ENCODE measurements at regions not wholly inside any gene's neighbourhood (a gene's known extent, or its start where the extent isn't known, plus 50 kb on each side); places are given as distances from the start of the nearest gene placed in this dataset.

DNA sequence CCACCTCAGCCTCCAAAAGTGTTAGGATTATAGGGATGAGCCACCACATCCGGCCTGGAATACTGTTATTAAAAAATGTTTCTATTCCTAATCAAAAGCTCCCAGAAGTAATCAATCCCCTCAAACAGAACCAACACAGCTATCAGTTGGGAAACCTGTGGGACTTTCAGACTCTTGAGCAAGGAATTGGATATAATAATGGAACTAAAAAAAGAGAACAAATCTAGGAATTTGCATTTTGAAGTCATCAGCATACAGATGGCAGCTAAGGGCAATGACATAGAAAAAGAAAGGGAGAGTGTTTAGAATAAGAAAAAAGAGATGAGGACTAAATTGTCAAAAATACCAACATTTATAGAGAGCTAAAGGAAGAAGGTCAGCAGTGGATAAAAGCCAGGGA is 54.7 kb upstream of the AMN1 start:
- no peak overlapping the region for H3K4me2 ChIP-seq (ENCODE audit: insufficient read depth, low read length)
- H2AFZ ChIP-seq (ENCODE audit: low read depth, low read length), result peak overlapping the region; percentile 69; the same call in 1 of the 2 replicates
- H3K79me2 ChIP-seq (ENCODE audit: control insufficient read depth, insufficient read depth, low read length), result no peaks in the 10 kb centered on the region
- no peak for DNase-seq (ENCODE audit: extremely low read depth in 1 of 4, low spot score in 3 of 4)
- H3K27me3 ChIP-seq (ENCODE audit: control insufficient read depth in 2 of 2, insufficient read depth in 2 of 2, low read length in 2 of 2), result no peaks in the 10 kb centered on the region
- H3K4me1 ChIP-seq (replicated peaks in 1 of 2; ENCODE audit: control insufficient read depth in 2 of 2, insufficient read depth in 2 of 2, low read length in 2 of 2), result peaks cover 0 to 4% of the 10 kb centered on the region in 2 experiments; a peak in 1 of 5 replicates
- H3K27ac ChIP-seq (ENCODE audit: extremely low read depth, low read depth, low read length), result no peak overlapping the region
- CTCF ChIA-PET (ENCODE audit: low intra/inter-chr PET ratio), result no interaction called here
- H3K9ac ChIP-seq (ENCODE audit: insufficient read depth in 1 of 2, low read depth in 2 of 2, low read length in 2 of 2), result no peak overlapping the region
- no peak for ATAC-seq
- no peaks in the 10 kb centered on the region for H3K9me1 ChIP-seq (ENCODE audit: control insufficient read depth, insufficient read depth, low read length)
- 45% methylated on average over 1 of the region's 1 CpG for WGBS (ENCODE audit: insufficient coverage, low coverage, missing lambda C conversion rate)
- BruUV-seq (replicated peaks), result no TSS peak
- POLR2A ChIA-PET, result interaction anchor here (1.1 to 1.6 kb wide), 2 partner anchors 15 to 55 kb away, joined by 3 read pairs; partner anchors contain the start of gene AMN1
- no peak for FAIRE-seq
- in situ Hi-C loops (cut with MboI), result no loop called here
- no peaks in the 10 kb centered on the region for H3K9me3 ChIP-seq (replicated peaks; ENCODE audit: control insufficient read depth, insufficient read depth, low read depth, low read length)
- H3K36me3 ChIP-seq (ENCODE audit: control insufficient read depth, insufficient read depth, low read length), result no peaks in the 10 kb centered on the region
- intact Hi-C loops (cut with micrococcal nuclease), result no loop called here
- H4K20me1 ChIP-seq (replicated peaks; ENCODE audit: control insufficient read depth, insufficient read depth, low read length), result no peaks in the 10 kb centered on the region
- H3K4me3 ChIP-seq, result no peak overlapping the region
- TF ChIP-seq TEAD1 (CRISPR knock-in tag; IDR thresholded peaks at IDR 0.05) (no peak), KLF16 (IDR thresholded peaks at IDR 0.05) (no peak), ESRRA (IDR thresholded peaks at IDR 0.05; ENCODE audit: borderline replicate concordance, low read depth) (no peak), STAT5B (CRISPR knock-in tag; IDR thresholded peaks at IDR 0.05) (no peak), PTBP1 (IDR thresholded peaks at IDR 0.05; ENCODE audit: low read depth, low read length) (no peak), TAF9B (IDR thresholded peaks at IDR 0.05; ENCODE audit: partially characterized antibody) (no peak), MTA1 (IDR thresholded peaks at IDR 0.05; ENCODE audit: borderline replicate concordance) (no peak), PHF20 (IDR thresholded peaks at IDR 0.05; ENCODE audit: partially characterized antibody) (no peak), NELFE (IDR thresholded peaks at IDR 0.05; ENCODE audit: insufficient read depth, insufficient read length) (no peak)
- TF ChIP-seq, protein P1, sequence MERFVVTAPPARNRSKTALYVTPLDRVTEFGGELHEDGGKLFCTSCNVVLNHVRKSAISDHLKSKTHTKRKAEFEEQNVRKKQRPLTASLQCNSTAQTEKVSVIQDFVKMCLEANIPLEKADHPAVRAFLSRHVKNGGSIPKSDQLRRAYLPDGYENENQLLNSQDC (CRISPR knock-in tag; IDR thresholded peaks at IDR 0.05), result no peak
- TF ChIP-seq, protein P2, sequence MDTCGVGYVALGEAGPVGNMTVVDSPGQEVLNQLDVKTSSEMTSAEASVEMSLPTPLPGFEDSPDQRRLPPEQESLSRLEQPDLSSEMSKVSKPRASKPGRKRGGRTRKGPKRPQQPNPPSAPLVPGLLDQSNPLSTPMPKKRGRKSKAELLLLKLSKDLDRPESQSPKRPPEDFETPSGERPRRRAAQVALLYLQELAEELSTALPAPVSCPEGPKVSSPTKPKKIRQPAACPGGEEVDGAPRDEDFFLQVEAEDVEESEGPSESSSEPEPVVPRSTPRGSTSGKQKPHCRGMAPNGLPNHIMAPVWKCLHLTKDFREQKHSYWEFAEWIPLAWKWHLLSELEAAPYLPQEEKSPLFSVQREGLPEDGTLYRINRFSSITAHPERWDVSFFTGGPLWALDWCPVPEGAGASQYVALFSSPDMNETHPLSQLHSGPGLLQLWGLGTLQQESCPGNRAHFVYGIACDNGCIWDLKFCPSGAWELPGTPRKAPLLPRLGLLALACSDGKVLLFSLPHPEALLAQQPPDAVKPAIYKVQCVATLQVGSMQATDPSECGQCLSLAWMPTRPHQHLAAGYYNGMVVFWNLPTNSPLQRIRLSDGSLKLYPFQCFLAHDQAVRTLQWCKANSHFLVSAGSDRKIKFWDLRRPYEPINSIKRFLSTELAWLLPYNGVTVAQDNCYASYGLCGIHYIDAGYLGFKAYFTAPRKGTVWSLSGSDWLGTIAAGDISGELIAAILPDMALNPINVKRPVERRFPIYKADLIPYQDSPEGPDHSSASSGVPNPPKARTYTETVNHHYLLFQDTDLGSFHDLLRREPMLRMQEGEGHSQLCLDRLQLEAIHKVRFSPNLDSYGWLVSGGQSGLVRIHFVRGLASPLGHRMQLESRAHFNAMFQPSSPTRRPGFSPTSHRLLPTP (IDR thresholded peaks at IDR 0.05; ENCODE audit: borderline replicate concordance, extremely low read depth, insufficient read length), result no peak
- TF ChIP-seq, protein P3, sequence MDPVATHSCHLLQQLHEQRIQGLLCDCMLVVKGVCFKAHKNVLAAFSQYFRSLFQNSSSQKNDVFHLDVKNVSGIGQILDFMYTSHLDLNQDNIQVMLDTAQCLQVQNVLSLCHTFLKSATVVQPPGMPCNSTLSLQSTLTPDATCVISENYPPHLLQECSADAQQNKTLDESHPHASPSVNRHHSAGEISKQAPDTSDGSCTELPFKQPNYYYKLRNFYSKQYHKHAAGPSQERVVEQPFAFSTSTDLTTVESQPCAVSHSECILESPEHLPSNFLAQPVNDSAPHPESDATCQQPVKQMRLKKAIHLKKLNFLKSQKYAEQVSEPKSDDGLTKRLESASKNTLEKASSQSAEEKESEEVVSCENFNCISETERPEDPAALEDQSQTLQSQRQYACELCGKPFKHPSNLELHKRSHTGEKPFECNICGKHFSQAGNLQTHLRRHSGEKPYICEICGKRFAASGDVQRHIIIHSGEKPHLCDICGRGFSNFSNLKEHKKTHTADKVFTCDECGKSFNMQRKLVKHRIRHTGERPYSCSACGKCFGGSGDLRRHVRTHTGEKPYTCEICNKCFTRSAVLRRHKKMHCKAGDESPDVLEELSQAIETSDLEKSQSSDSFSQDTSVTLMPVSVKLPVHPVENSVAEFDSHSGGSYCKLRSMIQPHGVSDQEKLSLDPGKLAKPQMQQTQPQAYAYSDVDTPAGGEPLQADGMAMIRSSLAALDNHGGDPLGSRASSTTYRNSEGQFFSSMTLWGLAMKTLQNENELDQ (CRISPR knock-in tag; IDR thresholded peaks at IDR 0.05; ENCODE audit: borderline replicate concordance), result no peak
- TF ChIP-seq, protein P4, sequence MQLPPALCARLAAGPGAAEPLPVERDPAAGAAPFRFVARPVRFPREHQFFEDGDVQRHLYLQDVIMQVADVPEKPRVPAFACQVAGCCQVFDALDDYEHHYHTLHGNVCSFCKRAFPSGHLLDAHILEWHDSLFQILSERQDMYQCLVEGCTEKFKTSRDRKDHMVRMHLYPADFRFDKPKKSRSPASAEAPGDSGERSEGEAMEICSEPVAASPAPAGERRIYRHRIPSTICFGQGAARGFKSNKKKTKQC (CRISPR knock-in tag; IDR thresholded peaks at IDR 0.05), result no peak
- TF ChIP-seq, protein P5, sequence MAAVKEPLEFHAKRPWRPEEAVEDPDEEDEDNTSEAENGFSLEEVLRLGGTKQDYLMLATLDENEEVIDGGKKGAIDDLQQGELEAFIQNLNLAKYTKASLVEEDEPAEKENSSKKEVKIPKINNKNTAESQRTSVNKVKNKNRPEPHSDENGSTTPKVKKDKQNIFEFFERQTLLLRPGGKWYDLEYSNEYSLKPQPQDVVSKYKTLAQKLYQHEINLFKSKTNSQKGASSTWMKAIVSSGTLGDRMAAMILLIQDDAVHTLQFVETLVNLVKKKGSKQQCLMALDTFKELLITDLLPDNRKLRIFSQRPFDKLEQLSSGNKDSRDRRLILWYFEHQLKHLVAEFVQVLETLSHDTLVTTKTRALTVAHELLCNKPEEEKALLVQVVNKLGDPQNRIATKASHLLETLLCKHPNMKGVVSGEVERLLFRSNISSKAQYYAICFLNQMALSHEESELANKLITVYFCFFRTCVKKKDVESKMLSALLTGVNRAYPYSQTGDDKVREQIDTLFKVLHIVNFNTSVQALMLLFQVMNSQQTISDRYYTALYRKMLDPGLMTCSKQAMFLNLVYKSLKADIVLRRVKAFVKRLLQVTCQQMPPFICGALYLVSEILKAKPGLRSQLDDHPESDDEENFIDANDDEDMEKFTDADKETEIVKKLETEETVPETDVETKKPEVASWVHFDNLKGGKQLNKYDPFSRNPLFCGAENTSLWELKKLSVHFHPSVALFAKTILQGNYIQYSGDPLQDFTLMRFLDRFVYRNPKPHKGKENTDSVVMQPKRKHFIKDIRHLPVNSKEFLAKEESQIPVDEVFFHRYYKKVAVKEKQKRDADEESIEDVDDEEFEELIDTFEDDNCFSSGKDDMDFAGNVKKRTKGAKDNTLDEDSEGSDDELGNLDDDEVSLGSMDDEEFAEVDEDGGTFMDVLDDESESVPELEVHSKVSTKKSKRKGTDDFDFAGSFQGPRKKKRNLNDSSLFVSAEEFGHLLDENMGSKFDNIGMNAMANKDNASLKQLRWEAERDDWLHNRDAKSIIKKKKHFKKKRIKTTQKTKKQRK (IDR thresholded peaks at IDR 0.05; ENCODE audit: borderline replicate concordance, low read depth, low read length), result no peak

Measured in K562 (cell line).